Mammary epithelial cell (primary cell): ENCODE measurements at regions not wholly inside any gene's neighbourhood (a gene's known extent, or its start where the extent isn't known, plus 50 kb on each side); places are given as distances from the start of the nearest gene placed in this dataset.

Source experiments
- EZH2 ChIP-seq: IDR thresholded peaks from 2 replicates; pipeline ENCODE4 v1.6.1; 2012; ENCODE audit warnings: low read length, inconsistent platforms, borderline replicate concordance
- TF ChIP-seq, protein P1 (sequence below), 2 donors: IDR thresholded peaks in 1 of 2; conservative IDR thresholded peaks in 1 of 2; 2 replicates each; pipeline ENCODE4 v1.5.1; 2011 to 2012; ENCODE audit warnings: inconsistent platforms in 2 of 2, low read length in 2 of 2, mild to moderate bottlenecking in 2 of 2, control low read depth in 1 of 2, low read depth in 1 of 2; ENCODE audit not compliant: insufficient read depth in 1 of 2; ENCODE audit errors: extremely low read depth in 1 of 2

DNA sequence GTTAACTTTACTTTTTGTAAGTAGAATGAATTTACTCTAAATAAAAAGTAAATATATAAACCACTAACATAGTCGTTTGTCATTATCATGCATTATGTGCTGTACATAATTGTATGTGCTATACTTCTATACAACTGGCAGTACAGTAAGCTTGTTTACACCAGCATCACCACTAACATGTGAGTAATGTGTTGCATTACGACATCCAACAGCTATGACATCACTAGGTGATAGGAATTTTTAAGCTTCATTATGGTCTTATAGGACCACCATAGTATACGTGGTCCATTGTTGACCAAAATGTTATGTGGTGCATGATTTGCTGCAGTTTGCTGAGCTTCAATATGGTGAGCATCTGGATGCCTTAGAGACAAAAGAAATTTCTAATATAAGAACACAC lies 819.1 kb upstream of the GRAMD2B start:
- TF ChIP-seq, protein P1, sequence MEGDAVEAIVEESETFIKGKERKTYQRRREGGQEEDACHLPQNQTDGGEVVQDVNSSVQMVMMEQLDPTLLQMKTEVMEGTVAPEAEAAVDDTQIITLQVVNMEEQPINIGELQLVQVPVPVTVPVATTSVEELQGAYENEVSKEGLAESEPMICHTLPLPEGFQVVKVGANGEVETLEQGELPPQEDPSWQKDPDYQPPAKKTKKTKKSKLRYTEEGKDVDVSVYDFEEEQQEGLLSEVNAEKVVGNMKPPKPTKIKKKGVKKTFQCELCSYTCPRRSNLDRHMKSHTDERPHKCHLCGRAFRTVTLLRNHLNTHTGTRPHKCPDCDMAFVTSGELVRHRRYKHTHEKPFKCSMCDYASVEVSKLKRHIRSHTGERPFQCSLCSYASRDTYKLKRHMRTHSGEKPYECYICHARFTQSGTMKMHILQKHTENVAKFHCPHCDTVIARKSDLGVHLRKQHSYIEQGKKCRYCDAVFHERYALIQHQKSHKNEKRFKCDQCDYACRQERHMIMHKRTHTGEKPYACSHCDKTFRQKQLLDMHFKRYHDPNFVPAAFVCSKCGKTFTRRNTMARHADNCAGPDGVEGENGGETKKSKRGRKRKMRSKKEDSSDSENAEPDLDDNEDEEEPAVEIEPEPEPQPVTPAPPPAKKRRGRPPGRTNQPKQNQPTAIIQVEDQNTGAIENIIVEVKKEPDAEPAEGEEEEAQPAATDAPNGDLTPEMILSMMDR (conservative IDR thresholded peaks at IDR 0.05 in 1 of 2, IDR thresholded peaks at IDR 0.05 in 1 of 2; ENCODE audit: extremely low read depth in 1 of 2, insufficient read depth in 1 of 2, low read depth in 1 of 2, low read length in 2 of 2): no peak
- TF ChIP-seq EZH2: no peak
